ENCODE measurements at regions not wholly inside any gene's neighbourhood (a gene's known extent, or its start where the extent isn't known, plus 50 kb on each side); places are given as distances from the start of the nearest gene placed in this dataset.

DNA sequence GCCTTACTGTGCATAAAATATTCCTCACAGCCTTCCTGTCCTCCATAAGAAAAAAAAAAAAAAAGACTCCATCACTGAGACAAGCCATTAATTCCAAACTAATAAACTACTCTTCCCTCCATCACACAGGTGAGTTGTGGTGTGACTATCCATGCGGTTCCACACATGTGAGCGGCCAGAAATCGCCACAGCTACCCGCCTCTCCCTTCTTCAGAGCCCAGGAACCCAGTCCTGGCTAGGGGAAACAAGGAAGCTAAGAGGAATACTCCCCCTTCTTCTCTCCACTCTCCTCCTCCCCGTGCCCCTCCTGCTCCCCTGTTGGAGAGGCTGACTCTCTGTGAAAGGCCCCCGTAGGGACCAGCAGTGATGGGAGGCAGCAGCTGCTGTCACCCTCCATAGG is 128.6 kb upstream of the ARID1B start:
- DNase-seq (ENCODE audit: low spot score): no peak

DNA sequence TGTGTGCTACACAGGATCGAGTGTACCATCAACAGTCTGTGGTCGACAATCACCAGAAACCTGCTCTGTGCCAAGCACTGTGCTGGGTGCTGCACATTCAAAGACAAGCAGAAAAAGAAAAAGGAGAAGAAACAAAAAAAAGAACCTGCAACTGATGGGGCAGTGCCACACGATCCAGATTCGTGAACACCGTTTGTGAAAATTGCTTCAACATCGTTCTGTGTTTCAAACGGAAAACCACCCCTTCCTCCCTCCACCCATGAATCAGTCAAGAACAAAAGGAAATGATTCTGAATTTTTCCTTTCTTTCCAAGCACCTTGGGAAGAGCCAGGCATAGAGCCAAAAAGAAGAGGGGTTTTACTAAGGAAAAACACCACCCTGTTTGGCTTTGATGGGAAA is 129.2 kb upstream of the ARID1B start:
- DNase-seq (ENCODE audit: low spot score): no peak

DNA sequence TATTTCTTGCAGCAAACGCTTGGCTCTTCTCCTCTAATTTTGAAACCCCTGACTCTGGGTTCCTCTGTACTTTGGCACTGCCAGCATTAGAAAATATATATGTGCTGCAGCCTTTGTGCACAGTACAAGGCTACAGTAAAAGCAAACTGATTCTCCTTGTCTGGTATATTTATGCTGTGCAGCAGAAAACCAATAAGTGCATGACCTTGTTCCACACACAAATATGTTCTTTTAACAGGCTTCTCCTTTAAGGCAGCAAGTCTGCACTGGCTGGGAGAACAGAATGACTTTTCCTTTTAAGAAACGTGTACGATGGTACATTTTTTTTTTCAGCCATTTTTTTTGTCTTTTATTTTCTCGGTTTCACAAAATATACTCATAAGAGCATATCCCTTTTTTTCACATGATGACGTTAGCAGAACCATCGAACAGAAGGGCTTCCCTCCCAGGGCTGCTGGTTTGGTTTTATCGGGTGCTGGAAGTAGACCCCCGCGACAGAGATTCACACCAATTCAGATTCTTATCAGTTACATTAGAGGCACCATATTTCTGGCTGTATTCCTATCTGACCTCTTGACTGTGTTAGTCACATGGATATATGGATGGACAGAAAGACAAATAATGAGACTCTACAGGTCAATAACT is 129.9 kb upstream of the ARID1B start:
- DNase-seq (ENCODE audit: low spot score): no peak

DNA sequence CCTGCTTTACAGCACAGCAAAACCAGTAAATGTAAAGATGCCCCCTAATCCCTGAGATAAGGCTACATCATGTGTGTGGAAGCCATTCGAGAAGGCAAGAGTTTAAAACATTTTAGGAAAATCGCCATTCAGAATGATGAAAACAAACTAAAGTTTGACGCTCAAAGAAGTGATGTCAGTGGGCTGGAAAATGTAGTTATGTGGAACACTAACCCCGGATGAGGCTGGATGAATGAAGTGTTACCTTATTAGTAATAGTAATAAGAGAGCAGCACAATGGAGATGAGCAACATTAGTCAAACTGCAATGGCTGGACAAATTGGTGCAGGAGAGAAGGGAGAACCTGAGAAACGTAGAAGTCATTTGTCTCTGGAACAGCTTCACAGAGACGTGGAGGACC is 130.7 kb upstream of the ARID1B start:
- no peak for DNase-seq (ENCODE audit: low spot score)

DNA sequence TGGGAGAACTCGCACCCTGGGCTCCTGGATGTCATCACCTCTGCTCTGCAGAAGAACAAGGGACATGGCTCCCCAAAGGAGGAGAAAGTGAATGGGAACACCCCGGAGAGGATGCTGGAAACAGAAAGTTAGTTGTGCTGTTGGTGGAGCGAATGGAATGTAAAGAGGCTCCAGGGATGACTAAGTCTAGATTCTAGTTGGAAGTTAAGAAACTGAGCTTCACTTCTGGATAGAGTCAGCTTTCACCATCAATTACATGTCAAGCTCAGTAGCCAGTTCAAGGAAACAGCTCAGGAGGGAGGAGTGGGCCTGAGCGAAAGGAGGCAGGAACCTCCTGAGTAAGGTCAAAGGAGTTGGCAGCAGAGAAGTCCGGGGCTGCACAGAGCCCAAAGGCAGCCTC is 132.1 kb upstream of the ARID1B start:
- DNase-seq (ENCODE audit: low spot score): no peak

DNA sequence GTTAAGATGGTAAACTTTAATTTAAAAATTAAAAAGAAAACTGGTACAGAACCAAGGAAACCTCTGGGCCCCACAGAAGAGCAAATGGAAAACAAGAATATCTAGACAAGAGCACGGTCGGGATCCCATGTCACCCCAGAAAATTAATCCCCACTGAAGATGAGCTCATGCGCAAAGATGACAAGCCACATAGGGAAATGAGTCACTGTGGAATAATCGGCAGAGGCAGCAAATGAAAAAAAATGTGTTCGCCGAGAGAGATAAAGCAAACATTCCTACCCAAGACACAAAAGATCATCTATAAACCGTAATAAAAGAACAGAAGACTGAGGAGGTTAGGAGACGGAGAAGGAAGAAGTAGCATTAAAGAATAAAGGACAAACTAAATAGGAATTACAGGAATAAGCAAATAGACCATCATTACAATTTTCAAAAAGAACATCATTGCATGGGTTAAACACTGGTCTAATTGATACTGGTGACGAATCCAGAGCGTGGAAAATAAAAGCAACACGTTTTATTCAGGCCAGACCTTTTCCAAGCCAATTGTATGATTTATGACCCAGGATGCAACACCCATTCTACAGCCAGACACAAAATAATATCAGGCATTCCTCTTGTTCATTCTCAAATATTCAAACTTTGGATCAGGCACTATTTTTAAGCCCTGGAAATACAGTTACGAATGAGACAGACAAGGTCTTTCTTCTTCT is 138.0 kb upstream of the ARID1B start:
- DNase-seq (ENCODE audit: low spot score): no peak

DNA sequence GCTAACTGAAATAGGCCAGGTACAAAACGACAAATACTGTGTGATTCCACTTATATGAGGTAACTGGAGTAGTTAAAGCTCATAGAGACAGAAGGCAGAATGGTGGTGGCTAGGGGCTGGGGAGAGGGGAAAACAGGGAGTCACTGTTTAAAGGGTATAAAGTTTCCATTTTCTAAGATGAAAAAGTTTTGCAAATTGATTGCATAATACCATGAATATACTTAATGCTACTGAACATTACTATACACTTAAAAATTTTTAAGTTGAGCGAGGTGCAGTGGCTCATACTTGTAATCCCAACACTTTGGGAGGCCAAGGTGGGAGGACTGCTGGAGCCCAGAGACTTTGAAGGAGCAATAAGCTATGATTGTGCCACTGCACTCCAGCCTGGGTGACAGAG is 138.6 kb upstream of the ARID1B start:
- DNase-seq (ENCODE audit: low spot score): no peak

DNA sequence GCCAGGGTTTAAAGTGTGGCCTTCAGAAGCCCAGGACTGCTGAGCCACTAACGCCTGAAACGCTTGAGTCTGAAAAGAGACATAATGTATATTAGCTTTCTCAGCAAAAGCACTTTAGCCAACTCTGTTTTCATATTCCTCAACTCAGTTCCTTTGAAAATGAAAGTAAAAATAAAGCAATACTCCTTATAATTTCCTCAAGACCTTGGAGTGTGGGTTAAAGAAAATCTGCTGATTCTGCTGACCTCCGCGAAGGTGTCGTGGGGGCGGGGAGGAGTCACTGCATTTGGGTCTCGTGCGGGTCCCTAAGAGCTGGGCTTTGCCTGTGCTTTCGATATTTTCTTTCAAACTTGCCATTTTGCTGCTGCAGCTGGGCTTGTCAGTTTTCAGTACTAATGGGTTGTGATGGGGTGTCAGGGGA is 142.2 kb upstream of the ARID1B start:
- DNase-seq (ENCODE audit: low spot score): peak; percentile 38

DNA sequence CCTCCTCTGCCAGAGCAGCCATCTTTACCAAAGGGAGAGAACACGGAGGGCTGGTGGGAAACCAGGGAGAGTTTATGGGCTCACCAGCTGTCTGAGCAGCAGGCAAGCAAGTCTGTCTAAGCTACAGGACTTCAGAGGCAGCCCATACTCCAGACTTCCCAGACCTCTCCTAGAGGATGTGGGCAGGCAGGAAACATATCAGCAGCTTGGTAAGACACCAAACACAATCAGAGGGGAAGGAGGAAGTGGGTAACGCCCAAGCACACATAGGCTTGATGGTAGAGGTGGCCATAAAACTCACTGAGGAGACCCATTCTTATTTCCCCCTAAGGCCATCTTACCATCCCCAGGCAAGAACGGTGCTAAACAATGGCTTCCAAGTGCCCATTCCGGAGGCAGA is 143.1 kb upstream of the ARID1B start:
- DNase-seq (ENCODE audit: low spot score): no peak

DNA sequence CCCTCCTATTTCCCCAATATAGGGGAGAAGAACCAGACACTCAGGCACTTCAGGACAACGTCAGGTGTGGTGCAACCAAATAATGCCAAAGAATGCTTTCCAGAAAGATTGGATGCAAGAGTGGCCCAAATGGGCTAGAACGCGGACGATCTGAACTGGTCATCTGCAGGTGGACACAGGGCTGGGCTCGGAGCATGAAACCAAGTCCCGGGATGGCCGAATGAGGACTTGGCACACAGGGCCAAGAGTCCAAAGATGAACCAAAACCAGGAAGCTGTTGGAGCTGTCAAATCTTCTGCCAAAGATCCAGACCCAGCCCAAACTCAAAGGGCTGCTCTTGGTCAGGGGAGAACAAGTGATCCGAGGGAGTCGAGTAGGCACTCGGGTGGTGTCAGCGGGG is 143.9 kb upstream of the ARID1B start:
- no peak for DNase-seq (ENCODE audit: low spot score)

DNA sequence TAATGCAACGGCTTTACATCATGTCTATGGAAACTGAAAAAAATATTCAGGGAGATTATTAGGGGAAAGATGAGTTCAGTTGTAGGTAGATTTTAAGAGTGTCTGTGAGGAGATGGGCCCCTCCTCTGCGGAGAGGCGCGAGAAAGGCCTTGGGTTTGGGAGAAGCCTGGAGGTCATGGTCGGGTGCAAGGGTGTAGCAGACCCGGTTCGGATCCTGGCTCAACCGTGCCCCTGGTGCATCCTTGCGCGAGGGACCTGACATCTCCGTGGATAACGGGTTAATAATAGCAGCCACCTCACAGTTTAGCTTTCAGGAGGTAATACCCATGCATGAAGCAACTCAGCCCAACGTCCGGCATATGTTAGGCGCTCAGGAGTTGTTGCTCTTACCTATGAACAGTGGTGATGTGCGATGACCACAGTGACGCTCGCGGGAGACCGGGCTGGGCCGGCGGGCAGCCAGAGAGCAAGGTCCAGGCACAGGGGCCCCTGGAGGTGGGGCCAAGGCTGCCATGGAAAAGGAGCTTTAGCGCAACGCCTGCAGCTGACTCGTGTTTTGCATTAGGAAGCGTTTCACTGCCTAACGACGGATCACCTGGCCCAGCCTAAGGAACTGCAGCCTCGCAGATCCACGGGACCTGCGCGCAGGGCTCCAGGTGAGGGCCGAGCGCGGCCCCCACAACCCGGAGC is 146.4 kb upstream of the ARID1B start:
- DNase-seq (ENCODE audit: low spot score): no peak

DNA sequence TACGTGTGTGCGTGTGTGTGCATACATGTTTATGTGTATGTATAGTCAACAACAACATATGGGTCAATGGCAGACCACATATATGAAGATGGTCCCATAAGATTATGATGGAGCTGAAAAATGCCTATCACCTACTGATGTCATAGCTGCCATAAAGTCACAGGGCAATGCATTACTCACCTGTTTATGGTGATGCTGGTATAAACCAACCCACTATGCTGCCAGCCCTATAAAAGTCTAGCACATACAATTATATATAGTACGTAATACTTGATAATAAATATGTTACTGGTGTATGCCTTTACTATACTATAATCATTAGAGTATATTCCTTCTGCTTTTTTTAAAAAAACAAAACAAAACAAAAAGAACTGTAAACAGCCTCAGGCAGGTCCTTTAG is 148.4 kb upstream of the ARID1B start:
- DNase-seq (ENCODE audit: low spot score): no peak

DNA sequence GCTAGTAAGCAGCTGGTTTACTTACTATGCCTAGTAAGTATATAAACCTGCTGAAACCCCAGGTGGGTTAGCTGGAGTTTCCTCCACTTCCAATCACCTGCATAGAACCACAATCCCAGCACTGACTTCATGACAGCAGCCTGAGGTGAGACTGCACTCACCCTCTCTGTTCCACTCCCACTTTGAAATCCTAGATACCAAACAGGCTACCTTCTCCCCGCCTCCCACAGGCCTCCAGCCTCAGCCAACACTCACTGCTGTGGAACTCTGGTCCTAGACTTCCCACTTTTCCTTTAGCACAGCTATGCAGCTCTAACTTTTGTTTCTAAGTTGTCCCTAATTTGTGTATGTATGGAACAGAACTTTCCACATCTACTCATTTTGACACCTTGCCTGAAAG is 149.7 kb upstream of the ARID1B start:
- DNase-seq (ENCODE audit: low spot score): no peak

DNA sequence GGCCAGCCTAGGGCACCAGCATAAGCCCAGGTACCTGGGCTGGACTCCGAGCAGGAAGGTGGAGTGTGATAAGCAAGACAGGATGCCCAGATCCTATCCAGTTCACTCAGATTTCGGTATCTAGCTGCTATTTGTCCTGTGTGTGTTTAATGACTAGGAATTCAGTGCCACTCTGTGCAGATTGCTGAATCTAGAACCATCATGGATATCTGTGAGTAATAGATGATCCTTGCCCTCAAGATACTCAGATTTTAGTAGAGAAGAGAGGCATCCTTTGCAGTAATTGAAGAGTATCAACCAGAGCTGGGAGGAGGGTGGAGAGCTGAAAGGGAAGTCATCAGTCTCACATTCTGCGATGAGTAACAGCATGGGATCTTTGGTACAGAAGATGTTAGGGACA is 155.0 kb upstream of the ARID1B start:
- no peak for DNase-seq (ENCODE audit: low spot score)

DNA sequence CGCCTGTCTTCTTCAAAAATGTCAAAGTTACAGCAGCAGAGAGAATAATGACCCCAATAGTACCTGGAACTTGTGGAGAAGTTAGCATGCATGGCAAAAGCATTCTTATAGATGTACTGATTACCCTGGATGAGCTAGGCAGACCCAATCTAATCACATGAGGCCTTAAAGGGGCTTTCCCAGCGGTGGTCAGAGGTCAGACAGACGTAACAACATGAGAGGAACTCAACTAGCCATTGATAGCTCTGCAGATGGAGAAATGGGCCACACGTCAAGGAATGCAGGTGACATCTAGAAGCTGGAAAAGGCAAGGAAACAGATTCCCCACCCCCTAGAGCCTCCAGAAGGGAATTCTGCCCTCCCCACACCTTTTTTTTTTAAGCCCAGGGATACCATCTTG is 156.8 kb upstream of the ARID1B start:
- no peak for DNase-seq (ENCODE audit: low spot score)

DNA sequence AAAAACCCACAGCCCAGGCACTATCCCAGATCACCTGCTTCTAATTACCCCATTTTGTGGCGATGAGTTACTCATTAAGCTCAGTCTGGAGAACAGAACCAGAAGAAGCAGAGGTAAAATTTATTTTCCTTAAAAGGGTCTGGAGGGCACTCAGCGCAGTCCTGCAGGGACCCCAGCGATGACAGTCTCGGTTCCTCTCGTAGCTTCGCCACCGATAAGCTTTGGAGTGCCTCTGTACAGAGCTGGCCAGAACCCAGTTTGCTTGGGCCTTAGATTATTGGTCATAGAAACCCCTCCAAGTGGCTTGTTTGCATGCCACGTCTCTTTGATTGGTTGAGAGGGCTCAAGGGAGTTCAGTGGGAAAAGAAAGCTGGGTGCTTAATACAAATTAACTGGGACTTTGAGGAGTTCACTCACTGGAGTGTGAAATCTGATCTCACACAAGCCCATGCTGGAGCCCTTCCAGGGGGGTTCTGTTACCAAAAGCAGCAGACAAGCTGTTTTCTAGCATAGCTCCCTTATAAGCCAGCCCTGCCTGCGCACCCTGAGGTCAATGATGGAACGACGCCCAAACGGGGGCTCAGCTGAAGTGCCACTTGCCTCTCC is 158.5 kb upstream of the ARID1B start:
- peak; percentile 34 for DNase-seq (ENCODE audit: low spot score)

DNA sequence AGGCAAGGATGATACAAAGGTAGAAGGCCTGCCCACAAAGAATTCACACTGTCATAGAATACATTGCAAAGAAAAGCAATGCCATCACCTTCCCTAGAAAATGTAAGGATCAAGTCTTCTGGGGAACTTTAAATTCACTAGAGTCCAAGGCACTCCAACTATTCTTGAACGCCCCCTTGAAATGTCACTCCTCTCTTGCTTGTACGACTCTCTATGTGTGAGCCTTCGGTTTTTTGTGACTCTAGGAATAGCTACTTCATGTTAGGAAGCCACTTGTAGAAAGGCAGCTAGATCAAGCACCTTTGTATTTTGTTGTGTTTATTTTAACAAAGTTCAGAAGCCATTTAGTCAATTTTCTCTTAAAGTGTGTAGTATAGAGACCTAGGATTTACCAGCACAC is 159.2 kb upstream of the ARID1B start:
- DNase-seq (ENCODE audit: low spot score): no peak

DNA sequence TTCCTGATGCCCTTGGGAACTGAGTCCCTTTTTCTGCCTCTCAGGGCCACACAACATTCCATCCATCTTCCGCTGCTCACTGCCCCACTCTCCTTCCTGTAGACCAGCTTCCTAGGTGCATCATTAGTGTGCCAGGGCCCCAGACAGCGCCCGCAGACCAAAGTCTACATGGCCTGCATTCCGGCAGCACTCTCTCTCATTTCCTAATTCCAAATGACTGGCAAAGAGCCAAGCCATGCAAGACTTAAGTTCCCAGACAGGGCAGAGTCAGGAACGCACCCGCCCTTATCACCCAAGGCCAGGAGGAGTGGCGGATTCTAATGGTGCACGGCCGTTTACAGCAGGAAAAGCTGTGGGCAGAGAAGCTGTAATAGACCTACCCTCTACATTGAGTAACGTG is 159.8 kb upstream of the ARID1B start:
- no peak for DNase-seq (ENCODE audit: low spot score)

DNA sequence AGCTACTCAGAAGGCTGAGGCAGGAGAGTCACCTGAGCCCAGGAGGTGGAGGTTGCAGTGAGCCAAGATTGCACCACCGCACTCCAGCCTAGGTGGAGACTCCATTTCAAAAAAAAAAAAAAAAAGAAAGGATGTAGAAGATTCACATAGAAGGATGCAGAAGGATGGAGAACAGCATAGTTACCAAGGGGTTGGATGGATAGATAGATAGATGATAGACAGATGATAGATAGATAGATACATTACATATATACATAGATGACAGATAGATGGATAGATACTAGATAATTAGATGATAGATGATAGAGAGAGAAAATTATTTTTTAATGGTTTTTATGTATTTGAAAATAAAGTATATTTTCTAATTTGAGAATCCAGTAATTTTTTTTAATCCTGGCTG is 160.7 kb upstream of the ARID1B start:
- no peak for DNase-seq (ENCODE audit: low spot score)

DNA sequence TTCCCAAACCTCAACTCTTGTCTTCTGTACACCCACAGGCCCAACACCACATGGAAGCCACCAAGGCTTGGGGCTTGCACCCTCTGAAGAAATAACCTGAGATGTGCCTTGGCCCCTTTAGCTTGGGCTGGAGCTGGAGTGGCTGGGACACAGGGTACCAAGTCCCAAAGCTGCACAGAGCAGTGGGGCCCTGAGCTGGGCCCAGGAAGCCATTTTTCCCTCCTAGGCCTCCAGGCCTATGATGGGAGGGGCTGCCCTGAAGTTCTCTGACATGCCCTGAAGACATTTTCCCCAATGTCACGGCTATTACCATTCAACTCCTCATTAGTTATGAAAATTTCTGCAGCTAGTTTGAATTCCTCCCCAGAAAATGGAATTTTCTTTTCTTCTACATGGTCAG is 163.2 kb upstream of the ARID1B start:
- DNase-seq (ENCODE audit: low spot score): no peak

DNA sequence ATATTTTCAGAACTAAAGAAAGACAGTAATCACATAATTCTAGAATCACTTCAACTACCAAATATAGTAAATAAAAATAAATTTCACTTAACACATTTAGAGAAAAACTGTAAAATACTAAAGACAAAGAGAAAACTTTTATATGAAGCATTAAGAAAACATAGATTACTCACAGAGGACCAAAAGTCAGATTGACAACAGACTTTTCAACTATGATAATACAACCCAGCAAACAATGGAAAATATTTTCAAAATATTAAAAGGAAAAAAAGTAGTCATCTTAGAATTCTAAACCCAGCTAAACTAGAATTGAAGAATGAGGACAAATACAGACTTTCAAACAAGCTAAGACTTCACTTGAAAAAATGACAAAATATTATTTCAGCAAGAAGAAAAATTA is 164.8 kb upstream of the ARID1B start:
- no peak for DNase-seq (ENCODE audit: low spot score)

DNA sequence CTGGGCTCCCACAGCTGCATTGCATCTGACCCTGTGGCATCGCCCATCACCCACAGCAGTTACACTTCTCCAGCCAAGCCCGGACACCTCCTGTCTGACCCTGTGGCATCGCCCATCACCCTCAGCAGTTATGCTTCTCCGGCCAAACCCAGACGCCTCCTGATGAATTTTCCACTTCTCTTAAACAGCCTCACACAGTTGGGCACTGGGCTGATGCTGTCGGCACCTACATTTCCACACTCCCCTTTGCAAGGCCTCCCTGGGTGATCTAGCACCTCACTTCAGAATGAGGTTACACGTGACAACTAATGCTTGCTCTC is 175.2 kb upstream of the ARID1B start:
- DNase-seq (ENCODE audit: low spot score): no peak

Data from NAMALWA (cell line).